HEK293T (cell line): ENCODE measurements at regions not wholly inside any gene's neighbourhood (a gene's known extent, or its start where the extent isn't known, plus 50 kb on each side); places are given as distances from the start of the nearest gene placed in this dataset.

Experiments
- CTCF ChIA-PET: fragments of 350-600 bp; formaldehyde crosslinking; extraction: SDS; loops from one replicate; lab custom pipeline; 2021; ENCODE audit warnings: antibody characterized with exemption, inconsistent platforms; lab: Yijun Ruan, JAX
- POLR2A ChIA-PET: fragments of 350-600 bp; formaldehyde crosslinking; extraction: SDS; loops from one replicate; lab custom pipeline; 2020; ENCODE audit warnings: antibody characterized with exemption, inconsistent platforms; lab: Yijun Ruan, JAX
- DNase-seq: peaks from one replicate; pipeline ENCODE4 v3.0.0; 2012; ENCODE audit warnings: mixed read lengths; ENCODE audit errors: extremely low spot score
- ARNT ChIP-seq: fragments of 450-650 bp; IDR thresholded peaks from 2 replicates; pipeline ENCODE4 v1.6.1; 2017; ENCODE audit warnings: mild to moderate bottlenecking
- BHLHE40 ChIP-seq: fragments of 450-650 bp; IDR thresholded peaks from 2 replicates; pipeline ENCODE4 v1.6.1; 2016; ENCODE audit warnings: mild to moderate bottlenecking, moderate library complexity, borderline replicate concordance
- CTBP1 ChIP-seq: fragments of 450-650 bp; IDR thresholded peaks from 2 replicates; pipeline ENCODE4 v1.6.1; 2016; ENCODE audit warnings: borderline replicate concordance
- ELF4 ChIP-seq: fragments of 450-650 bp; IDR thresholded peaks from 2 replicates; pipeline ENCODE4 v1.6.1; 2017; ENCODE audit warnings: antibody characterized with exemption
- FOXA1 ChIP-seq: fragments of 450-650 bp; IDR thresholded peaks from 2 replicates; pipeline ENCODE4 v1.6.1; 2016; ENCODE audit warnings: mild to moderate bottlenecking
- FOXK2 ChIP-seq: fragments of 450-650 bp; IDR thresholded peaks from 2 replicates; pipeline ENCODE4 v1.6.1; 2016; ENCODE audit warnings: mild to moderate bottlenecking
- FOXM1 ChIP-seq: fragments of 450-650 bp; IDR thresholded peaks from 2 replicates; pipeline ENCODE4 v1.6.1; 2017; ENCODE audit warnings: mild to moderate bottlenecking, borderline replicate concordance
- HDGF ChIP-seq: fragments of 450-650 bp; IDR thresholded peaks from 2 replicates; pipeline ENCODE4 v1.6.1; 2017; ENCODE audit warnings: antibody characterized with exemption, borderline replicate concordance
- L3MBTL2 ChIP-seq: fragments of 450-650 bp; conservative IDR thresholded peaks from 2 replicates; pipeline ENCODE4 v1.6.1; 2016; ENCODE audit warnings: mild to moderate bottlenecking
- LEF1 ChIP-seq: fragments of 450-650 bp; IDR thresholded peaks from 2 replicates; pipeline ENCODE4 v1.6.1; 2017; ENCODE audit warnings: mild to moderate bottlenecking, borderline replicate concordance
- NFRKB ChIP-seq: fragments of 450-650 bp; IDR thresholded peaks from 2 replicates; pipeline ENCODE4 v1.6.1; 2016; ENCODE audit warnings: mild to moderate bottlenecking, moderate library complexity
- SP1 ChIP-seq: fragments of 450-650 bp; IDR thresholded peaks from 2 replicates; pipeline ENCODE4 v1.6.1; 2017
- SUZ12 ChIP-seq: fragments of 450-650 bp; IDR thresholded peaks from 2 replicates; pipeline ENCODE4 v1.6.1; 2016; ENCODE audit warnings: mild to moderate bottlenecking
- TARDBP ChIP-seq: fragments of 450-650 bp; IDR thresholded peaks from 2 replicates; pipeline ENCODE4 v1.6.1; 2016
- ZNF384 ChIP-seq: fragments of 450-650 bp; IDR thresholded peaks from 2 replicates; pipeline ENCODE4 v1.6.1; 2016
- TF ChIP-seq, protein P1 (sequence below): fragments of 450-650 bp; IDR thresholded peaks from 2 replicates; pipeline ENCODE4 v1.6.1; 2016

DNA sequence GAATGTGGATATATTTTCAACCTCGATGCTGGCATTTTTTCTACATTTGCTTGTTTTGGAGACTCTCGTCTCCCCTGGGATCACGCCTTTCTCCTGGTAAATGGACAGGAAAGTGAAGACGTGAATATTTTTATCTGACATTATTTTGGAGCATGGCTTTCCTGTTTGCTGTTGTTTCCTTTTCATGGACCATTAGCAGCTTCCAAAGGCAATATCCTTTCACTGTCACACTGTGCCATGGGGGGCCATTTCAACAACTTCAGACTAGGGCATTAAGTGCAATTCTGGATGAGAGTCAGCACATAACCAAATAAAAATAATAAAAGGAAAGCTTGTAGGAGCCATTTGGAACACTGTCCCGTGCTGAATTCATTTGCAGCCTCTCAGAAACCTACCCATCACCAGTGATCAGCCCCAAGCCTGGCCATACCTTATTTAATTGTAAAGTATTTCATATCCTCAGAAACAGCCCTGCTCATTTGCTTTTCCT is 75.9 kb upstream of the NEUROD6 start:
- ChIA-PET POLR2A (no interaction called here), CTCF (no interaction called here)
- TF ChIP-seq SUZ12 (no peak), BHLHE40 (no peak), ARNT (no peak), FOXA1 (no peak), ZNF384 (no peak), FOXM1 (no peak), FOXK2 (no peak), TARDBP (no peak), SP1 (no peak), NFRKB (no peak), HDGF (no peak), LEF1 (no peak), ELF4 (no peak), CTBP1 (no peak), L3MBTL2 (no peak)
- TF ChIP-seq, protein P1, sequence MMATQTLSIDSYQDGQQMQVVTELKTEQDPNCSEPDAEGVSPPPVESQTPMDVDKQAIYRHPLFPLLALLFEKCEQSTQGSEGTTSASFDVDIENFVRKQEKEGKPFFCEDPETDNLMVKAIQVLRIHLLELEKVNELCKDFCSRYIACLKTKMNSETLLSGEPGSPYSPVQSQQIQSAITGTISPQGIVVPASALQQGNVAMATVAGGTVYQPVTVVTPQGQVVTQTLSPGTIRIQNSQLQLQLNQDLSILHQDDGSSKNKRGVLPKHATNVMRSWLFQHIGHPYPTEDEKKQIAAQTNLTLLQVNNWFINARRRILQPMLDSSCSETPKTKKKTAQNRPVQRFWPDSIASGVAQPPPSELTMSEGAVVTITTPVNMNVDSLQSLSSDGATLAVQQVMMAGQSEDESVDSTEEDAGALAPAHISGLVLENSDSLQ = no peak
- DNase-seq = no peak

- ChIA-PET POLR2A (interaction anchor here (1.0 kb wide), 1 partner anchor 45 kb away, joined by 3 read pairs; no protein-coding TSS in a partner anchor), CTCF (interaction anchor here (0.9 to 1.3 kb wide), 3 partner anchors 24 to 197 kb away, joined by 3 to 4 read pairs (median 3); no protein-coding TSS in a partner anchor)
- no peak for DNase-seq
- TF ChIP-seq ZNF384 (no peak), CTBP1 (no peak), NFRKB (no peak)
These were observed 78.4 kb upstream of the NEUROD6 start for GRCh38 chr7:31418928-31419327.

DNA sequence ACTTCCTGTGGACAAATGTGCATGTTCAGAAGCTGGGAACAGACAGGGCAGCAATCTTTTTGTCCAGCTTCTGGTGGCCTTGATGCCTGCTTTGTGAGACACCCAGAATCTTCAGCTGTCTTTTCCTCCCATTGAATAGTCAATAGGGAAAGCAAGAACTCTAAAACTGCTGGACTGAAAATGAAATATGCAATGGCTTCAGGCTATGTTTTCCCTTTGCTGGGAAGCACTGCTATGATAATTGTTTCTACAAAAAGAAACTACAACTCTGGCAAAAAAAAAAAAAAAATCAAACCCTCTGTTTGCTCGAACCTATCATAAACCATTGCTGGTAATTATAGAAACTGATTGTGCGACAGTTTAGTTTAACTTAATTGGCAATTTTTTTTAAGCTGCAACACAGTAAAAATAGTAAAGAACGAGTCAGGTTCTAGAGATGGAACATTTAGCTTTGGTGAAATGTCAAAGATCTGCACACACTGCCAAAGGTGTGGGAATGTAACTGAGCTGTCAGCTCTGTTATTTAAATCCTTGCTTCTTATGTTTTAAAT is 79.1 kb upstream of the NEUROD6 start:
- no peak for DNase-seq
- no peak for TF ChIP-seq L3MBTL2
- no peak for TF ChIP-seq FOXA1
- TF ChIP-seq BHLHE40 = no peak
- no peak for TF ChIP-seq NFRKB
- no peak for TF ChIP-seq FOXM1
- TF ChIP-seq SUZ12 = no peak
- TF ChIP-seq HDGF = no peak
- no peak for TF ChIP-seq ARNT
- POLR2A ChIA-PET = no interaction called here
- CTCF ChIA-PET = interaction anchor here (0.8 to 1.3 kb wide), 3 partner anchors 23 to 721 kb away, joined by 3 to 4 read pairs (median 3); no protein-coding TSS in a partner anchor

- no peak for DNase-seq
- ChIA-PET CTCF (no interaction called here), POLR2A (no interaction called here)
- TF ChIP-seq LEF1 = no peak
- TF ChIP-seq ARNT = no peak
- TF ChIP-seq BHLHE40 = no peak
- TF ChIP-seq, protein P1 = no peak
- TF ChIP-seq FOXA1 = no peak
- TF ChIP-seq HDGF = no peak
- TF ChIP-seq L3MBTL2 = no peak
- no peak for TF ChIP-seq ELF4
- no peak for TF ChIP-seq SUZ12
These were observed 80.4 kb upstream of the NEUROD6 start for GRCh38 chr7:31420948-31421347.

GRCh38 chr7:31421607-31422006 is 81.1 kb upstream of the NEUROD6 start:
- no peak for DNase-seq
- ChIA-PET POLR2A (no interaction called here), CTCF (no interaction called here)
- TF ChIP-seq ARNT (no peak), SUZ12 (no peak), NFRKB (no peak), FOXM1 (no peak), ELF4 (no peak), BHLHE40 (no peak), SP1 (no peak), CTBP1 (no peak), TARDBP (no peak), LEF1 (no peak), ZNF384 (no peak), FOXA1 (no peak), HDGF (no peak), L3MBTL2 (no peak), FOXK2 (no peak)
- TF ChIP-seq, protein P1 = no peak

- ChIA-PET POLR2A (no interaction called here), CTCF (interaction anchor here (0.5 kb wide), 1 partner anchor 24 kb away, joined by 3 read pairs; no protein-coding TSS in a partner anchor)
- TF ChIP-seq, protein P1 = no peak
- TF ChIP-seq NFRKB (no peak), L3MBTL2 (no peak), ELF4 (no peak), FOXM1 (no peak), SP1 (no peak), BHLHE40 (no peak), CTBP1 (no peak), FOXK2 (no peak), ARNT (no peak), HDGF (no peak), FOXA1 (no peak), TARDBP (no peak), LEF1 (no peak), ZNF384 (no peak), SUZ12 (no peak)
- DNase-seq = no peak
These were observed 83.5 kb upstream of the NEUROD6 start for GRCh38 chr7:31423994-31424393.
